HFF-Myc (cell line): ENCODE measurements at regions not wholly inside any gene's neighbourhood (a gene's known extent, or its start where the extent isn't known, plus 50 kb on each side); places are given as distances from the start of the nearest gene placed in this dataset.

Experiments used
- DNase-seq: peaks from one replicate; pipeline ENCODE4 v3.0.0-alpha.2; 2011; ENCODE audit warnings: low read depth; ENCODE audit errors: extremely low read depth
- H3K4me3 ChIP-seq: replicated peaks from 2 replicates; pipeline ENCODE4 v1.5.1; 2011; ENCODE audit warnings: low read depth, mild to moderate bottlenecking, control low read depth, low read length
- TF ChIP-seq, protein P1 (sequence below): IDR thresholded peaks from 2 replicates; pipeline ENCODE4 v1.5.1; 2012; ENCODE audit warnings: mild to moderate bottlenecking, low read depth, low read length, control low read depth; ENCODE audit errors: missing control alignments

- TF ChIP-seq, protein P1, sequence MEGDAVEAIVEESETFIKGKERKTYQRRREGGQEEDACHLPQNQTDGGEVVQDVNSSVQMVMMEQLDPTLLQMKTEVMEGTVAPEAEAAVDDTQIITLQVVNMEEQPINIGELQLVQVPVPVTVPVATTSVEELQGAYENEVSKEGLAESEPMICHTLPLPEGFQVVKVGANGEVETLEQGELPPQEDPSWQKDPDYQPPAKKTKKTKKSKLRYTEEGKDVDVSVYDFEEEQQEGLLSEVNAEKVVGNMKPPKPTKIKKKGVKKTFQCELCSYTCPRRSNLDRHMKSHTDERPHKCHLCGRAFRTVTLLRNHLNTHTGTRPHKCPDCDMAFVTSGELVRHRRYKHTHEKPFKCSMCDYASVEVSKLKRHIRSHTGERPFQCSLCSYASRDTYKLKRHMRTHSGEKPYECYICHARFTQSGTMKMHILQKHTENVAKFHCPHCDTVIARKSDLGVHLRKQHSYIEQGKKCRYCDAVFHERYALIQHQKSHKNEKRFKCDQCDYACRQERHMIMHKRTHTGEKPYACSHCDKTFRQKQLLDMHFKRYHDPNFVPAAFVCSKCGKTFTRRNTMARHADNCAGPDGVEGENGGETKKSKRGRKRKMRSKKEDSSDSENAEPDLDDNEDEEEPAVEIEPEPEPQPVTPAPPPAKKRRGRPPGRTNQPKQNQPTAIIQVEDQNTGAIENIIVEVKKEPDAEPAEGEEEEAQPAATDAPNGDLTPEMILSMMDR, result no peak
- no peak for DNase-seq
- H3K4me3 ChIP-seq, result no peak overlapping the region
These were observed 377.8 kb downstream of the CHSY3 start for GRCh38 chr5:130282049-130282448.

DNA sequence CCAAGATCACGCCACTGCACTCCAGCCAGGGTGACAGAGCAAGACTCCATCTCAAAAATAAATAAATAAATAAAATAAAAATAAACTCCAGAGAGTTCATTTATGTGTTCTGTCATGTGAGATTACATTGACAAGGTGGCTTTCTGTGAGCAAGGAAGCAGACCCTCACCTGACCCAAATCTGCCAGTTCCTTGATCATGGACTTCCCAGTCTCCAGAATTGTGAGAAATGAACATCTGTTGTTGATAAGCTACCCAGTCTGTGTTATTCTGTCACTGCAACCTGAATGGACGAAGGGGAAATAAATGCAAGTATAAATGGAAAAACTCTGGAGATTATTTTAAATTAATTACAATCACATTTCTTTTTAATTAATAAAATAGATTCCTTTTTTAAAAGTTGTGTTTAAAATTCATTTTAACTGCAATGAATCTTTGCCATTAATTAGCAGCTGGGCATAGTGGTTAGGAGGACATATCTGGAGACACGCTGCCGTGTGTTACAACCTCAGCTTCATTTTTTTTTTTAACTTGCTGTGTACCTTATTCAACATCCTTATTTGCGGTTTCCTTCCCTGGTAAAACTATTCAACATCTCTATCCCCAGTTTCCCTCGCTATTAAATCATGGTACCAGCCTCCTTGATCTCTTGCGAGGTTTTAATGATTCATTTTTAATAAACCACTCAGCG lies 376.4 kb downstream of the CHSY3 start:
- TF ChIP-seq, protein P1, result no peak
- H3K4me3 ChIP-seq, result no peak overlapping the region
- DNase-seq, result no peak

DNA sequence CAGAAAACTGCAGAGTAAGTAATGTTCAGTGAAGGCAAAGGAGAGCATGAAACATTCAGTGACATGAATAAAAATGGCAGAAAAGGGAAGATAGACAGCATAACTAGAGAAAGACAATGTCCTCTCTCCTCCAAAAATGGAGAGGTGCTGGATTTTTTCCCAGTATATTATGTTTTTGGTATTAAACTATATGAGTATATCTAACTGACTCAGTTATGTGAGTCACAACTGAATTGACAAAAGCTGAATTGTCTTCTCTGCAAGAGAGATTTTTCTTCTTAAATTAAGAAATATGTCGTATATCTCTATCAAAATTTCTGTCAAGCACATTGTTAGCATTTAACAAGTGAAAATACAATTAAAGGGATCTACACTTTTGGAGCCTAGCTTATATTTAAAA lies 375.1 kb downstream of the CHSY3 start:
- no peak for DNase-seq
- H3K4me3 ChIP-seq, result no peak overlapping the region
- TF ChIP-seq, protein P1, result no peak

- TF ChIP-seq, protein P1, result no peak
- H3K4me3 ChIP-seq, result no peak overlapping the region
- DNase-seq, result no peak
These were observed 373.9 kb downstream of the CHSY3 start for GRCh38 chr5:130278136-130278535.

GRCh38 chr5:130277522-130277921 lies 373.3 kb downstream of the CHSY3 start:
- no peak for DNase-seq
- TF ChIP-seq, protein P1, result no peak
- no peak overlapping the region for H3K4me3 ChIP-seq

DNA sequence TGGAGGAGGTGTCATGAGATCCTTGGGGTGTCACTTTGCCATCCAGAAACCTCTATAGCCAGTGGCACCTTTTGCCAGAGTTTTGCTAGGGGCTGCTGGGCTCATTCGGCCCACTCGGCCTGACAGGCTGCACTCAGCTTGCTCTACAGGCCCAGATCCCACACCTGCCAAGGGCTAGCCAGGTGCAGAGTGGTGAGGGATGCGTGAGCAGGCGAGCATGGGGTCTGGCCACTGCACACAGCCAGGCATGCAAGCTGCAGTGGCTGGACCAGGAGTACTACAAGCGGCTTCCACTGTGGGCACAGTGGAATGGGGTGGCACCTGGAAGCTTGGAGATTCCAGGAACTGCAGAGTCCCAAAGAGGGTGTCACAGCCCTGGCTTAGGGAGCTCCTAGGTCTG lies 372.7 kb downstream of the CHSY3 start:
- TF ChIP-seq, protein P1, result no peak
- DNase-seq, result no peak
- no peak overlapping the region for H3K4me3 ChIP-seq

DNA sequence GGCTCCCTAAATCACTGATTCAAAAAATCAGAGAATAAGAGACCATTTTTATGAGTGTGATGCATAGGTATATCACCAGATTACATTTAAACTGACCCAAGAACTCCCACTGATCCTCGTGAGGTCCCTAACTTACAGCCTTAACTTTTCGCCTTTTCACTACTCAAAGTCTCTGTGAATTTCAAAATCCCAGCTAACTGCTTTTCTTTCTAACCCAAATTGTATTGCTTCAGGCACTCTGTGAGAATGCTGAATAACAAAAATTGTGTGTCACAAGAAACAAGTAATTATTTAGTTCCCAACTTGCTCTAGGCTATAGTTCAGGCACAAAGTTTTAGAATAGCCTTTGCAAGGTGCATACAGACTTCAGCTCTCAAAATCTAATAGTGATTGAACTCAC lies 368.6 kb downstream of the CHSY3 start:
- TF ChIP-seq, protein P1, result no peak
- DNase-seq, result no peak
- H3K4me3 ChIP-seq, result no peak overlapping the region
